Right atrium auricular region (tissue), 2 donors: ENCODE measurements at regions not wholly inside any gene's neighbourhood (a gene's known extent, or its start where the extent isn't known, plus 50 kb on each side); places are given as distances from the start of the nearest gene placed in this dataset.
"Not testable (repeated sequence)": the region's sequence is repeated elsewhere in the genome, so short reads cannot be mapped to it uniquely, and the experiment has no call there.

Experiments used
- DNase-seq: peaks from one replicate; pipeline ENCODE4 v3.0.0-alpha.2; 2019; ENCODE audit warnings: low spot score
- H3K27ac ChIP-seq, 2 donors: fragments of 200-600 bp; sonication (generic); 1 replicate in 1 of 2; 2 replicates in 1 of 2; pipeline ENCODE4 v1.5.1; 2016 to 2019
- H3K27me3 ChIP-seq, 2 donors: fragments of 200-600 bp; sonication (generic); one replicate each; pipeline versions ENCODE4 v1.5.1 to v1.6.0; 2017 to 2019
- H3K36me3 ChIP-seq: fragments of 200-600 bp; sonication (generic); one replicate; pipeline ENCODE4 v1.5.1; 2016
- H3K4me1 ChIP-seq, 2 donors: fragments of 200-600 bp; sonication (generic); one replicate each; pipeline versions ENCODE4 v1.5.1 to v1.6.0; 2017 to 2019
- H3K4me3 ChIP-seq, 2 donors: fragments of 200-600 bp; sonication (generic); 1 replicate in 1 of 2; 2 replicates in 1 of 2; pipeline ENCODE4 v1.5.1; 2017 to 2019; ENCODE audit warnings: mild to moderate bottlenecking in 1 of 2, moderate library complexity in 1 of 2
- H3K9me3 ChIP-seq, 2 donors: fragments of 200-600 bp; sonication (generic); one replicate each; pipeline ENCODE4 v1.5.1; 2019
- CTCF ChIP-seq, 2 donors: fragments of 200-600 bp; sonication (generic); IDR thresholded peaks; one replicate each; pipeline ENCODE4 v1.5.1; 2019; ENCODE audit warnings: antibody characterized with exemption in 2 of 2

- peaks cover 0 to 11% of the 10 kb centered on the region in 2 donors for H3K9me3 ChIP-seq
- DNase-seq, result no peak
- H3K4me1 ChIP-seq, result peaks cover 0 to 29% of the 10 kb centered on the region in 2 donors
- no peak for TF ChIP-seq CTCF (IDR thresholded peaks at IDR 0.05)
- H3K27me3 ChIP-seq, result no peaks in the 10 kb centered on the region
- H3K4me3 ChIP-seq, result no peak overlapping the region
- no peaks in the 10 kb centered on the region for H3K36me3 ChIP-seq
- H3K27ac ChIP-seq, result peak overlapping the region in 1 of 2 donors; percentile 38
Observed at GRCh38 chr10:118970770-118971169, 58.7 kb upstream of the NANOS1 start.

- no peak for TF ChIP-seq CTCF (IDR thresholded peaks at IDR 0.05)
- H3K4me3 ChIP-seq, result no peak overlapping the region
- H3K9me3 ChIP-seq, result peaks cover 0 to 11% of the 10 kb centered on the region in 2 donors
- no peaks in the 10 kb centered on the region for H3K36me3 ChIP-seq
- H3K27me3 ChIP-seq, result no peaks in the 10 kb centered on the region
- DNase-seq, result no peak
- H3K27ac ChIP-seq, result peak overlapping the region in 1 of 2 donors; percentile 38
- H3K4me1 ChIP-seq, result peaks cover 0 to 24% of the 10 kb centered on the region in 2 donors
Observed at GRCh38 chr10:118971187-118971586, 58.3 kb upstream of the NANOS1 start.

GRCh38 chr10:118971876-118972275 lies 57.6 kb upstream of the NANOS1 start:
- H3K27me3 ChIP-seq, result no peaks in the 10 kb centered on the region
- H3K9me3 ChIP-seq, result peaks cover 0 to 11% of the 10 kb centered on the region in 2 donors
- H3K27ac ChIP-seq, result no peak overlapping the region
- no peak for DNase-seq
- no peaks in the 10 kb centered on the region for H3K36me3 ChIP-seq
- H3K4me1 ChIP-seq, result peaks cover 0 to 18% of the 10 kb centered on the region in 2 donors
- TF ChIP-seq CTCF (IDR thresholded peaks at IDR 0.05), result no peak
- H3K4me3 ChIP-seq, result no peak overlapping the region

GRCh38 chr10:118973744-118974143 lies 55.8 kb upstream of the NANOS1 start:
- Histone ChIP-seq H3K4me1 (no peaks in the 10 kb centered on the region), H3K4me3 (no peak overlapping the region), H3K27ac (no peak overlapping the region), H3K9me3 (peaks cover 0 to 11% of the 10 kb centered on the region in 2 donors), H3K27me3 (no peaks in the 10 kb centered on the region), H3K36me3 (no peaks in the 10 kb centered on the region)
- TF ChIP-seq CTCF (IDR thresholded peaks at IDR 0.05), result no peak
- no peak for DNase-seq

- peaks cover 0 to 11% of the 10 kb centered on the region in 2 donors for H3K9me3 ChIP-seq
- no peak for TF ChIP-seq CTCF (IDR thresholded peaks at IDR 0.05)
- H3K27me3 ChIP-seq, result no peaks in the 10 kb centered on the region
- H3K27ac ChIP-seq, result no peak overlapping the region
- no peak for DNase-seq
- no peaks in the 10 kb centered on the region for H3K4me1 ChIP-seq
- no peak overlapping the region for H3K4me3 ChIP-seq
- H3K36me3 ChIP-seq, result no peaks in the 10 kb centered on the region
Observed at GRCh38 chr10:118974951-118975350, 54.6 kb upstream of the NANOS1 start.

- peaks cover 0 to 11% of the 10 kb centered on the region in 2 donors for H3K9me3 ChIP-seq
- H3K4me3 ChIP-seq, H3K27ac ChIP-seq, DNase-seq, H3K27me3 ChIP-seq, H3K4me1 ChIP-seq, H3K36me3 ChIP-seq: not testable (repeated sequence)
Observed at GRCh38 chr10:118976219-118976618, 53.3 kb upstream of the NANOS1 start.
